H9 (cell line): ENCODE measurements at regions not wholly inside any gene's neighbourhood (a gene's known extent, or its start where the extent isn't known, plus 50 kb on each side); places are given as distances from the start of the nearest gene placed in this dataset.

Experiments used
- DNase-seq: peaks from one replicate; pipeline ENCODE4 v3.0.0-alpha.2; 2017
- H2AFZ ChIP-seq: one replicate; pipeline ENCODE4 v1.6.1; 2013; ENCODE audit warnings: mild to moderate bottlenecking, low read length, control low read depth, moderate library complexity
- H2AK5ac ChIP-seq: 2 replicates; pipeline ENCODE4 v1.6.1; 2013; ENCODE audit warnings: low read length, control low read depth, mixed read lengths; ENCODE audit not compliant: insufficient read length
- H2BK120ac ChIP-seq: one replicate; pipeline ENCODE4 v1.6.1; 2013; ENCODE audit warnings: low read depth, mild to moderate bottlenecking, low read length, control low read depth, inconsistent platforms; ENCODE audit not compliant: poor library complexity, severe bottlenecking
- H2BK12ac ChIP-seq: 2 replicates; pipeline ENCODE4 v1.6.1; 2013; ENCODE audit warnings: low read length, control low read depth, mixed read lengths, low read depth; ENCODE audit not compliant: insufficient read length
- H2BK15ac ChIP-seq: 2 replicates; pipeline ENCODE4 v1.6.1; 2013; ENCODE audit warnings: low read depth, low read length, control low read depth
- H2BK20ac ChIP-seq: one replicate; pipeline ENCODE4 v1.6.1; 2013; ENCODE audit warnings: low read depth, mild to moderate bottlenecking, low read length, control low read depth, inconsistent platforms; ENCODE audit not compliant: poor library complexity, severe bottlenecking
- H2BK5ac ChIP-seq: 2 replicates; pipeline ENCODE4 v1.6.1; 2013; ENCODE audit warnings: low read length, control low read depth, mixed read lengths; ENCODE audit not compliant: insufficient read length
- H3K14ac ChIP-seq: 2 replicates; pipeline ENCODE4 v1.6.1; 2013; ENCODE audit warnings: low read length, control low read depth; ENCODE audit not compliant: insufficient read depth
- H3K18ac ChIP-seq: 2 replicates; pipeline ENCODE4 v1.6.1; 2013; ENCODE audit warnings: low read depth, mild to moderate bottlenecking, mixed read lengths, low read length, control low read depth; ENCODE audit not compliant: insufficient read length
- H3K23ac ChIP-seq: 2 replicates; pipeline ENCODE4 v1.6.1; 2013; ENCODE audit warnings: low read length, control low read depth, mixed read lengths, low read depth; ENCODE audit not compliant: insufficient read length
- H3K23me2 ChIP-seq: 2 replicates; pipeline ENCODE4 v1.6.1; 2013; ENCODE audit warnings: low read depth, mild to moderate bottlenecking, mixed read lengths, low read length, control low read depth; ENCODE audit not compliant: insufficient read length, poor library complexity, severe bottlenecking
- H3K27ac ChIP-seq: 2 replicates; pipeline ENCODE4 v1.5.1; 2013; ENCODE audit warnings: low read length, control low read depth, mixed read lengths, low read depth; ENCODE audit not compliant: insufficient read length
- H3K27me3 ChIP-seq: 2 replicates; pipeline ENCODE4 v1.6.1; 2013; ENCODE audit warnings: low read length, control low read depth, inconsistent platforms; ENCODE audit not compliant: insufficient read depth
- H3K4ac ChIP-seq: 2 replicates; pipeline ENCODE4 v1.6.1; 2013; ENCODE audit warnings: low read depth, mild to moderate bottlenecking, control low read depth, inconsistent platforms, low read length, moderate library complexity
- H3K4me1 ChIP-seq: 2 replicates; pipeline ENCODE4 v1.6.1; 2013; ENCODE audit warnings: low read length, control low read depth, inconsistent platforms; ENCODE audit not compliant: insufficient read depth
- H3K4me2 ChIP-seq: 2 replicates; pipeline ENCODE4 v1.6.1; 2013; ENCODE audit warnings: low read length, control low read depth, mixed read lengths; ENCODE audit not compliant: insufficient read length, insufficient read depth
- H3K56ac ChIP-seq: 2 replicates; pipeline ENCODE4 v1.6.1; 2013; ENCODE audit warnings: low read depth, mild to moderate bottlenecking, mixed read lengths, low read length, control low read depth; ENCODE audit not compliant: insufficient read length
- H3K79me1 ChIP-seq: 2 replicates; pipeline ENCODE4 v1.6.1; 2013; ENCODE audit warnings: low read depth, mild to moderate bottlenecking, moderate library complexity, low read length, control low read depth, inconsistent platforms; ENCODE audit not compliant: insufficient read depth, poor library complexity, severe bottlenecking
- H3K79me2 ChIP-seq: 2 replicates; pipeline ENCODE4 v1.6.1; 2013; ENCODE audit warnings: low read length, control low read depth, inconsistent platforms; ENCODE audit not compliant: insufficient read depth
- H3K9ac ChIP-seq: 2 replicates; pipeline ENCODE4 v1.6.1; 2013; ENCODE audit warnings: low read length, control low read depth, mixed read lengths; ENCODE audit not compliant: insufficient read length; ENCODE audit errors: extremely low read depth
- H3K9me3 ChIP-seq: one replicate; pipeline ENCODE4 v1.6.1; 2013; ENCODE audit warnings: low read depth, low read length, inconsistent platforms; ENCODE audit not compliant: control insufficient read depth
- H3T11ph ChIP-seq: one replicate; pipeline ENCODE4 v1.6.1; 2013; ENCODE audit warnings: mild to moderate bottlenecking, low read length, control low read depth, inconsistent platforms
- H4K20me1 ChIP-seq: one replicate; pipeline ENCODE4 v1.6.1; 2013; ENCODE audit not compliant: control insufficient read depth, insufficient read length, insufficient read depth
- H4K5ac ChIP-seq: 2 replicates; pipeline ENCODE4 v1.6.1; 2013; ENCODE audit warnings: low read depth, mild to moderate bottlenecking, mixed read lengths, low read length, control low read depth; ENCODE audit not compliant: insufficient read length
- H4K8ac ChIP-seq: replicated peaks from 2 replicates; pipeline ENCODE4 v1.6.1; 2013; ENCODE audit warnings: low read length, control low read depth, mixed read lengths, low read depth; ENCODE audit not compliant: insufficient read length
- H4K91ac ChIP-seq: 2 replicates; pipeline ENCODE4 v1.6.1; 2013; ENCODE audit warnings: low read depth, mild to moderate bottlenecking, moderate library complexity, mixed read lengths, low read length, control low read depth; ENCODE audit not compliant: insufficient read length
- H3K27ac Mint-ChIP-seq, 3 experiments: 2 replicates in 2 of 3; 3 replicates in 1 of 3; pipeline ENCODE4 v1.8.0; 2020 to 2021; ENCODE audit warnings: mixed read lengths in 3 of 3, mild to moderate bottlenecking in 1 of 3, moderate library complexity in 1 of 3
- H3K27me3 Mint-ChIP-seq: 2 replicates; pipeline ENCODE4 v1.8.0; 2021; ENCODE audit warnings: low read depth, mild to moderate bottlenecking, moderate library complexity, mixed read lengths
- H3K36me3 Mint-ChIP-seq, 3 experiments: 2 replicates in 2 of 3; 3 replicates in 1 of 3; pipeline ENCODE4 v1.8.0; 2020 to 2021; ENCODE audit warnings: low read depth in 3 of 3, mixed read lengths in 3 of 3; ENCODE audit not compliant: insufficient read depth in 1 of 3
- H3K4me1 Mint-ChIP-seq, 2 experiments: 2 replicates each; pipeline ENCODE4 v1.8.0; 2020; ENCODE audit warnings: mixed read lengths in 2 of 2
- H3K4me3 Mint-ChIP-seq, 2 experiments: 2 replicates in 1 of 2; 3 replicates in 1 of 2; pipeline ENCODE4 v1.8.0; 2020 to 2021; ENCODE audit warnings: mild to moderate bottlenecking in 2 of 2, mixed read lengths in 2 of 2, moderate library complexity in 1 of 2
- H3K9me3 Mint-ChIP-seq, 2 experiments: 2 replicates in 1 of 2; 3 replicates in 1 of 2; pipeline ENCODE4 v1.8.0; 2020; ENCODE audit warnings: mild to moderate bottlenecking in 2 of 2, mixed read lengths in 2 of 2, moderate library complexity in 1 of 2
- CTCF ChIP-seq: fragments of 200-600 bp; sonication (generic); conservative IDR thresholded peaks from 3 replicates; pipeline ENCODE4 v1.8.0; 2021; ENCODE audit warnings: antibody characterized with exemption, mild to moderate bottlenecking

DNA sequence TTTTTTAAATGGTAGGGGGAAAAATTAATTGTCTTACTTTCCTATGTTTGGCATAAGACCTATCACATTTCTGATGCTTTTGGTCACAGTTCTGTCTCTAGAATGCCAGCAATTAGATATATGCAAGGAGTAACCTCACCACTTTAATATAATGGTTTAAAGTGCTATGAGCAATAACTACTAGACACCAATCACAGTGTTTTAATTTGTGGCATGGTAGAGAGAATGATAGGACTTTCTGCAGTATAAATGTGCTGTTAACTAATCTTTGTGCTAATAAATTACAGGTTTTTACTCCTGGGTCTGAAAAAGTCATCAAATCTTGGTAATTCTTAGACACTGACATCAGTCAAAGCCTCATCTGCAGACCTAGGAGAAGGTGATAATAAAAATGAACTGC lies 2110.3 kb downstream of the NCAM2 start:
- no peak overlapping the region for H3K4me3 Mint-ChIP-seq
- DNase-seq, result no peak
- H2BK12ac ChIP-seq, result no peak overlapping the region
- H3K18ac ChIP-seq, result no peak overlapping the region
- H3K27ac ChIP-seq, result no peak overlapping the region
- H4K20me1 ChIP-seq, result no peaks in the 10 kb centered on the region
- H3K23ac ChIP-seq, result no peak overlapping the region
- no peaks in the 10 kb centered on the region for H3K9me3 ChIP-seq
- H2BK5ac ChIP-seq, result no peak overlapping the region
- peaks cover 0 to 4% of the 10 kb centered on the region in 2 experiments; a peak in 3 of 5 replicates for H3K9me3 Mint-ChIP-seq
- H2BK15ac ChIP-seq, result no peak overlapping the region
- no peak overlapping the region for H4K91ac ChIP-seq
- no peaks in the 10 kb centered on the region for H3K27me3 Mint-ChIP-seq
- H2AFZ ChIP-seq, result no peak overlapping the region
- no peak overlapping the region for H3K4me2 ChIP-seq
- H4K5ac ChIP-seq, result no peak overlapping the region
- no peaks in the 10 kb centered on the region for H3K79me1 ChIP-seq
- no peaks in the 10 kb centered on the region for H3K4me1 Mint-ChIP-seq
- no peak overlapping the region for H3T11ph ChIP-seq
- H3K4me1 ChIP-seq, result no peaks in the 10 kb centered on the region
- H2AK5ac ChIP-seq, result no peak overlapping the region
- no peaks in the 10 kb centered on the region for H3K27me3 ChIP-seq
- H3K79me2 ChIP-seq, result no peaks in the 10 kb centered on the region
- no peak overlapping the region for H3K9ac ChIP-seq
- H3K27ac Mint-ChIP-seq, result no peak overlapping the region
- H3K23me2 ChIP-seq, result no peaks in the 10 kb centered on the region
- H4K8ac ChIP-seq, result no peak overlapping the region
- no peak overlapping the region for H3K56ac ChIP-seq
- no peaks in the 10 kb centered on the region for H3K36me3 Mint-ChIP-seq
- no peak overlapping the region for H2BK120ac ChIP-seq
- TF ChIP-seq CTCF, result no peak
- H2BK20ac ChIP-seq, result no peak overlapping the region
- H3K4ac ChIP-seq, result no peak overlapping the region
- no peak overlapping the region for H3K14ac ChIP-seq
